GM21381 (cell line): ENCODE measurements at regions not wholly inside any gene's neighbourhood (a gene's known extent, or its start where the extent isn't known, plus 50 kb on each side); places are given as distances from the start of the nearest gene placed in this dataset.
"Not testable (repeated sequence)": the region's sequence is repeated elsewhere in the genome, so short reads cannot be mapped to it uniquely, and the experiment has no call there.

Experiments used
- ATAC-seq: cut with Tn5 transposase; IDR thresholded peaks from one replicate; pipeline ENCODE4 v1.9.1; 2021; ENCODE audit warnings: mild to moderate bottlenecking, moderate library complexity; ENCODE audit not compliant: unreplicated experiment

DNA sequence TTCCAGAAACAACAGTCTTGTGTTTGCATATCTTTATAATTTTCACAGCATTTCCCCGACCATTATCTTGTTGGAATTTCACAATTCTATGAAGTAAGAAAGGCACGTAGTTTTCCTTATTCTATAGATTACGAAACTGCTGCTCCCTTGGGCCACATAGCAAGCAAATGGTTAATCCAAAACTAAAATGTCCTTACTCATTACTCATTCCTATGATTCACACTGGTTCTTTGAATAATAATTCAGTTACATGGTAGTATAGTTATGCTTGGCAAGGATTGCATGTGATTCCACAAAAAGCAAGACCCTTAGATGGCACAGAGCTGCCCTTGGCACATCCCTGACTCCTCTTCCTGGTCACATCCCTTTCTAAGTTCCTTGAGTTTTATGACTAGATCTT, 51.2 kb downstream of the OR13H1 start:
- ATAC-seq: no peak

DNA sequence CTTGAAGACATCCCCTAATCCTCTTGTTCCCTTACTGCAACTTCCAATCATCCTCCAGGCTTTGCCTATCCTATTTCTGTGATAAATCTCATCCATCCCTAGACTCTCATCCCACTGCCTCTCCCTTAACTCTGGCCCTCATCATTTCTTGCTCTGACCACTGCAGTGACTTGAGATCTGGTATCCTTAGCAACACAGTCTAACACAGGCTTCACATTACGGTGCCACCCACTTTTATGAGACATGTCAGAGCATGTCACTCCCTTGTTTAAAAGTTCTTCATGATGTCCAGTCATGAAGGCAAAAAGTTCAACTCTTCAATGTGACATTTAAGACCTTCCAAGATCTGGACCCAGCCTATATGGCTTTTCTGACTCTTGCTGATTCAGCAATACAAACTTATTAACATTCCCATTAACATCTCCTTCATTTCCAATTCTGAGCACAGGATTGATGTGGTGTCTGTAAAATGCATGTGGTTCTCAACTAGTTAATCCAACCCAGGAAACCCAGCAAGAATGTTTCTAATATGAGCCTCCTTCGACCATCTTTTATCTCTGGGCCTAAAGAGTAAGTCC, 64.0 kb downstream of the OR13H1 start:
- no peak for ATAC-seq

DNA sequence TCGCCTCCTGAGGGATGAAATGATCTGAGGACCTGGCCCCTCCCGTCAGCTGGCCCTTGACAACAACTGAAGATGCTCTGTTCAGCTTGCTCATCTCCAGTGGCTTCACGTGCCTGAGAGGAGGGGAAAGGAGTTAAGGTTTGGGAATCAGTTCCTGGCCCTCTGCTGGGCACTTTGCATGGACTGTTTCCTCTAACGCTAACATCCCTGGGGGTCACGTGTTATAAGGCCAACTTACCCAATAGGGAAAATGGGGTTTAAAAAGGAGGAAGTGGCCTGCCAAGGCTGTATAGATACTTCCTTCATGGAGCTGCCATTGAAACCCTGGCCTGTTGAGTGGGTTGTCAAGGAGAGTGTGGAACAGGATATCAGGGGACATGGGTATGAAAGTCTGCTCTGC, 65.6 kb downstream of the OR13H1 start:
- no peak for ATAC-seq

GRCh38 chrX:131613260-131613659, 69.4 kb downstream of the OR13H1 start:
- no peak for ATAC-seq

DNA sequence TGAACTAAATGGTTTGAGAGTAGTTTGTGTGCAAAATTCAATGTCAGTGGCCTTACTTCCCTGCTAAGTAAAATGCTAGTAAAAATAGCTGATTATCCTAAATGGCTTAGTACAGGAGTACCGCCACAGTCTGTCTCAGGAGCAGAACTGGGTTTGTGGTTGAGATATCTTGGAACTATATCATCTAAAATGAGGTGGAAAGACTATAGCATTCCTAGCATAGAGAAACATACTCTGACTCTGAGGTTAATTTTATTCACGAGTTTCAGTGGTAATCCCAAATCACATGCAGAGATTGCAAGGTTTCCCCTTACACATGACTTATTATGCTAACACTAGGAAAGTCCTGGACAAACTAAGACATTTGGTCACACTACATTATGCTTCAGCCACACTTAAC, 70.4 kb downstream of the OR13H1 start:
- no peak for ATAC-seq

DNA sequence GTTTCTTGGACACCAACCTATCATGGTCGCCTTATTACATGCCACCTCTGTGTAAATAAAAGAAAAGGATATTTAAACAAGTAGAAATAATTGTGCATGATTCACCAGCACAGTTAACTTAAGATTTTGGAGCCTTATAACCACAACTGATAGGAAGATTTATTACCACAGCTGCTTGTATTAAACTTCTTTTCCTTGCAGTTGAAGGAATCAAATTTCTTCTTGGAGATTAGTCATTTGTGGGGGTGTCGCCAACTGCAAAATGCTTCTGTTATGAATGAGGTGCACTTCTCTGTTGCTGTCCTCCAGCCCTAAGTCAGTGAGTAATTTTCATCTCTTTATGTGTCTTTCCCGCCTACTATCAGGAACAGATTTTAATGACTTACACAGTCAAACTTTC, 73.3 kb downstream of the OR13H1 start:
- ATAC-seq: no peak

DNA sequence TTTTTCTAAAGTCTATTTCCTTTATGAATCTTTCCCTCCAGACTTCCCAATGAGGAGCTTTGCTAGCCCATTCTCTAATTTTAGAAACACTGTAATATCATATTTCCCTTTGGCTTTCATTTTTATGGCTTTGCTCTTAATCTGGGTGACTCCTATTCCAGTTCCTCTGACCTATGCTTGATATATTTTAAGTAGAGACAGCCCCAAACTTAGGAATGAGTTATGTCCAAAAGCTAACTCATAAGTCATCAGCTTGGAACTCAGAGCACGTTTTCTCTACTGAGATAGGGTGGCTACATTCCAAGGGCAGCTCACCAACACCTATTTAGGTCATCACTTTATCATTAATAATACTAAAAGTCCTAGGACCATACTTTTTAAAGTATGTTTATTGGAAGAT, 77.8 kb downstream of the OR13H1 start:
- ATAC-seq: no peak

GRCh38 chrX:131626681-131627296, 82.9 kb downstream of the OR13H1 start:
- ATAC-seq: no peak

DNA sequence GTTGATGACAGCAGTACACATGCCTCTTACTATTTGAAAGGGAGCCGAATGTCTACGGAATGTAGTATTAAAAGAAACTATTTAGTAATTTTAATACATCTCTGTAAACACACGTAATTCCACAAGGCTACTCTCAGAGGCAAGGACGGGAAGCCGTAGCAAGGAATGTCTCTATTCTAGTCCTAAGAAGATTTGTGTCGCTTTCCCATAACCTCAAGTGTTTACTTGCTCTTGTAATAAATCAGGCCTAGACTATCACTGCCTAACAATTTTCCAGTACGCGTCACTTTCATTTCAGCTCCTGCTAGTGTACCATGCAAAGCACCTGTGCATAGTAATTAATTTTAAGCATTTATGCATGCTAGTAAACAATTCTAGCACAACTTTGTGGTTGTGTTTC, 86.7 kb downstream of the OR13H1 start:
- no peak for ATAC-seq

GRCh38 chrX:131633285-131633917, 89.5 kb downstream of the OR13H1 start:
- no peak for ATAC-seq

- ATAC-seq: no peak
These were observed 91.0 kb downstream of the OR13H1 start for GRCh38 chrX:131634900-131635299.

DNA sequence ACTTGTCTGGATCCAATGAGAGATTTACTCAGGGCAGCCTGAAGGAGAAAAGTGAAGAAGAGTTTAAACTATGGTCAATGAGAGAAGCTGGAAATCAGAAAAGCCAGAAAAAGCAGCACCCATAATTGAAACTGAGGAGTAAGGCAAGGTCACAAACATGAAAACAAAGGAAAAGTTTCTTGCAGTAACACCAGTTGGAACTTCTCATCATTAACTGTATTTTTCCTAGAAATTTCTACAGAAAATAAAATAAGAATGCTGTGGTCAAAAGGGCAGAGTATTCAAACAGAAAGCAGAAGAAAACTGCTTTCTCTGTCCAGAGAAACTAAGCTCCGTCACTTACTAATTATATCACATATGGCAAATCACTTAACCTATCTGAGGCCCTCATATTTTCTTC, 102.2 kb downstream of the OR13H1 start:
- no peak for ATAC-seq

DNA sequence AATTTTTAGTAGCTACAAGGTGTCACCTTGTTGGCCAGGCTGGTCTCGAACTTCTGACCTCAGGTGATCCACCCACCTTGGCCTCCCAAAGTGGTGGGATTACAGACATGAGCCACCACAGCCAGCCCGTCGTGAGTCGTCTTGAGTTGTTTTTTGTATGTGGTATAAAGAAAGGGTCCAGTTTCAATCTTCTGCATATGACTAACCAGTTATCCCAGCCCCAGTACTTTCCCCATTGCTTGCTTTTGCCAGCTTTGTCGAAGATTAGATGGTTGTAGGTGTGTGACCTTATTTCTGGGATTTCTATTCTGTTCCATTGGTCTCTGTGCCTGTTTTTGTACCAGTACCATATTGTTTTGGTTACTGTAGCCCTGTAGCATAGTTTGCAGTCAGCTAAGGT, 105.9 kb downstream of the OR13H1 start:
- ATAC-seq: no peak

DNA sequence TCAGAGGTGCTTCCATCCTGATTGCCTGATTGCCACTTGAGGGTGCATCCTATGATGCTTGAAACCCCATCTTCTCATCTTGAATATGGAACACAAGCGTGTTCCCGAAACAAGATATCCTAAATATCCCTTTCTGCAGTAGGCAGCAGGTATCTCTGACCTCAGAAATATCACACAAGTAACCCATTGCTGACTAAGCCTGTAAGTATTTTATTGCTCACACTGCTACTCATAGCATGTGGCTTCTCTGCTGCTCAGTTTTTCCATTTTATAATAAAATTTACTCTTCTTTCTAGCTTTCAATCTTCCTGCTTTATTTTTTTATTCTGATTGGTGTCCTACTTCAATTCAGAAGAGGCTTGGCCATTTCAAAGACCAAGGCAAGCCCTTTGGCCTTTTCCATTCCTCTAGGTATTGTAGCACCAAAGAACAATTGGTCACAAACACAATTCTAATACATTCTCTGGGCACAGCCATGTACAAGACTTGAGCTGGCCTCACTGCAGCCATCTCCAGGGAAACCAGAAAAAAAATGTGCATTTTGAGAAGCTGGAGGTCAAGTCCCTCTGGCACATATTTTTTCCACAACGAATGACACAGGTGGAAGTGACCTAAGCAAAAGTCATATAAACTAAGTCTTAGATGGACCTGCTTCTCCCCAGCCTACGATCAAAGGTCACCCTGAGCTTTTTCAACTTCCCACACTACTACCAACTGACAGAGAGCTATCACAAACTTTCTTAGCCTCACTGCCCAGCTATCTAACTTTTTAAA, 107.0 kb downstream of the OR13H1 start:
- no peak for ATAC-seq

DNA sequence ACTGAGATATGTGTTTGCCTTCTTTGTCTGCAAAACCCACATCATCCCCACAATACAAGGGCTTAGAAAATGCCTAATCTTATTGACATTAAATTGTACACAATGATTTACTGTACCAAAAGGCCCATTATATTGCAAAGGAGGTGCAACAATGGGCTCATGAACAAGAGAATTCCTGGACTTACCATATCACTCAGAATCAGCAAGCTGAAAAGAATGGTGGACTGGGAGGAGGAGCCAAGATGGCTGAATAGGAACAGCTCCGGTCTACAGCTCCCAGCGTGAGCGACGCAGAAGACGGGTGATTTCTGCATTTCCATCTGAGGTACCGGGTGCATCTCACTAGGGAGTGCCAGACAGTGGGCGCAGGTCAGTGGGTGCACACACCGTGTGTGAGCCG, 119.9 kb downstream of the OR13H1 start:
- not testable (repeated sequence) for ATAC-seq

DNA sequence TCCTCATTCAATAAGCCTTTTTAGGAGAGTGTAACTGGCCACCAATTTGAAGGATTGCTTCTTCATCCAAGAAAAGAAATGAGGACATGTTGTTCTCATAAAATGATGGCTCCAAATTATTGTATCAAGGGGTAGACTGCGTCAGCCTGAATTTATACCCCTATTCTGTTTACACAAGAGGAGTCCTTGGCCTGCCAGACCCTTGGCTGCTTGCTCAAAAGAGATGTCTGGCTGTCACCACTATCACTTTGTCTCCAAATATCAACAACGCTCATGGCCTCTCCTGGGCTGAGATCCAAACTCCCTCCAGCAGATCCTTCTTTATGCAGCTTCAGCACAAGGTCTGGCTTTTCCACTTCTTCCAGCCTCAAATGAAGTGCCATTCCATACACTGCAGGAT, 127.9 kb downstream of the OR13H1 start:
- ATAC-seq: no peak

- ATAC-seq: no peak
These were observed 131.8 kb downstream of the OR13H1 start for GRCh38 chrX:131675596-131676194.

DNA sequence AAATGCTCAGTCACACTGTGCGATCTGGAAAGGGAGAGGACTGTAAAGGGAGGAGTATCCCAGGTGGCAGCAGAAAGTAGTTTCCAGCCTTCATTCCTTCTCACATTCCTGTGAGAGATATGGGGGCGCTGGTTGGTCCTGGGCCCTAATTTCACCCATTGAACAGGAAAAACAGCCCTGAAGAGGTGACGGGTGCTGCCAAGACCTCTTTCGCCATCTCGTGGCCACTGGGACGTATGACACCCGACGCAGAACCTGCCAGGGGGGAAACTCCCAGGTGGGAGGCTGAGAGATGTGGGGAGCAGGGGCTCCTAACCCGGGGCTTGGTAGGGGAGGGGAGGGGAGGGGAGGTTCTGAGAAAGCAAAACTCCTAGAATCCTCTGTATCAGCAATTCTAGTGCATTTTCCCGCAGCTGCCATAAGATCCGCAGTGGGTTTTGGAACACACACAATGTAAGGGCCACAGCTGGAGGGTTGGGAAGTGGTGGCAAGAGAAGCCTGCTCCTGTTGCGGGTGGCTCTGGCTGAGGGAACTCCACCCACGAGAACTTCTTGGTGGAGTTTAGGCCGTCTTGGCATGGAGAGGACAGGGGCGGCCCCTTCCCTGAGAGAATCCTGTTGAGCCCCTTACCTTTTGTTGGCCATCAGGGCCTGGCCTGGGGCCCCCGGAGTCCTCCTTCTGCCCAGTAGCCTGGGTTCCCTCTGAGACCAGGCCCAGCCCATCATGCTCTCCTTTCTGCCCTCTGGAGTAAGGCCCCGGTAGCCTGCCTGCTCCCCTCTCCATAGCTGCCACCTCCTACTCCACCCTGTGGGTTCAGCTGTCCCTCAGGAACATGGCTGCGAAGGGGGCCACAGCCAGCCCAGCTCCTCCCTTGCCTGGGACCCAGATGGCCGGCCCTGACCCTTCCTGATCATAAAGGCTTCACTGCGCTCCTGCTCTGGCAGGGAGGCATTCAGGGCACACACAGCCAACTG, 134.1 kb downstream of the OR13H1 start:
- ATAC-seq: peak; percentile 88

GRCh38 chrX:131682735-131683134, 138.9 kb downstream of the OR13H1 start:
- not testable (repeated sequence) for ATAC-seq

GRCh38 chrX:131693359-131693758, 149.5 kb downstream of the OR13H1 start:
- no peak for ATAC-seq
